Stimulated activated CD4-positive, alpha-beta T cell treated with anti-CD3 and anti-CD28 coated beads, Interleukin-4, amount 100 ng/mL, for 24 hours (primary cell): ENCODE measurements at regions not wholly inside any gene's neighbourhood (a gene's known extent, or its start where the extent isn't known, plus 50 kb on each side); places are given as distances from the start of the nearest gene placed in this dataset.
"Not testable (repeated sequence)": the region's sequence is repeated elsewhere in the genome, so short reads cannot be mapped to it uniquely, and the experiment has no call there.

Experiments used
- DNase-seq: peaks from one replicate; pipeline ENCODE4 v3.0.0-alpha.2; 2020

GRCh38 chr17:26881195-26881594 lies 412.7 kb upstream of the WSB1 start:
- not testable (repeated sequence) for DNase-seq

GRCh38 chr17:26882097-26882761 lies 411.7 kb upstream of the WSB1 start:
- DNase-seq = not testable (repeated sequence)

GRCh38 chr17:26883878-26884740 lies 409.8 kb upstream of the WSB1 start:
- not testable (repeated sequence) for DNase-seq

- not testable (repeated sequence) for DNase-seq
These were observed 409.2 kb upstream of the WSB1 start for GRCh38 chr17:26884741-26885059.

- peak; percentile 12 for DNase-seq
These were observed 408.5 kb upstream of the WSB1 start for GRCh38 chr17:26885244-26885970.
